Ishikawa (cell line): ENCODE measurements at regions not wholly inside any gene's neighbourhood (a gene's known extent, or its start where the extent isn't known, plus 50 kb on each side); places are given as distances from the start of the nearest gene placed in this dataset.

Experiments used
- CEBPB ChIP-seq: IDR thresholded peaks from 2 replicates; pipeline ENCODE4 v1.6.1; 2012
- EGR1 ChIP-seq: IDR thresholded peaks from 2 replicates; pipeline ENCODE4 v1.6.1; 2012
- EP300 ChIP-seq: IDR thresholded peaks from 2 replicates; pipeline ENCODE4 v1.6.1; 2012; ENCODE audit warnings: borderline replicate concordance
- RAD21 ChIP-seq: IDR thresholded peaks from 2 replicates; pipeline ENCODE4 v1.6.1; 2012; ENCODE audit warnings: low read depth
- TAF1 ChIP-seq: IDR thresholded peaks from 2 replicates; pipeline ENCODE4 v1.6.1; 2012; ENCODE audit warnings: low read depth, mild to moderate bottlenecking
- TCF12 ChIP-seq: IDR thresholded peaks from 2 replicates; pipeline ENCODE4 v1.6.1; 2012; ENCODE audit warnings: low read depth
- TEAD4 ChIP-seq: IDR thresholded peaks from 2 replicates; pipeline ENCODE4 v1.6.1; 2012
- YY1 ChIP-seq: IDR thresholded peaks from 2 replicates; pipeline ENCODE4 v1.6.1; 2012; ENCODE audit warnings: low read depth
- ZBTB7A ChIP-seq: IDR thresholded peaks from 2 replicates; pipeline ENCODE4 v1.6.1; 2012; ENCODE audit warnings: low read depth
- TF ChIP-seq, protein P1 (sequence below): IDR thresholded peaks from 2 replicates; pipeline ENCODE4 v1.6.1; 2012
- TF ChIP-seq, protein P2 (sequence below): IDR thresholded peaks from 2 replicates; pipeline ENCODE4 v1.6.1; 2012; ENCODE audit warnings: low read depth, mild to moderate bottlenecking
- TF ChIP-seq, protein P3 (sequence below): IDR thresholded peaks from 2 replicates; pipeline ENCODE4 v1.6.1; 2012

DNA sequence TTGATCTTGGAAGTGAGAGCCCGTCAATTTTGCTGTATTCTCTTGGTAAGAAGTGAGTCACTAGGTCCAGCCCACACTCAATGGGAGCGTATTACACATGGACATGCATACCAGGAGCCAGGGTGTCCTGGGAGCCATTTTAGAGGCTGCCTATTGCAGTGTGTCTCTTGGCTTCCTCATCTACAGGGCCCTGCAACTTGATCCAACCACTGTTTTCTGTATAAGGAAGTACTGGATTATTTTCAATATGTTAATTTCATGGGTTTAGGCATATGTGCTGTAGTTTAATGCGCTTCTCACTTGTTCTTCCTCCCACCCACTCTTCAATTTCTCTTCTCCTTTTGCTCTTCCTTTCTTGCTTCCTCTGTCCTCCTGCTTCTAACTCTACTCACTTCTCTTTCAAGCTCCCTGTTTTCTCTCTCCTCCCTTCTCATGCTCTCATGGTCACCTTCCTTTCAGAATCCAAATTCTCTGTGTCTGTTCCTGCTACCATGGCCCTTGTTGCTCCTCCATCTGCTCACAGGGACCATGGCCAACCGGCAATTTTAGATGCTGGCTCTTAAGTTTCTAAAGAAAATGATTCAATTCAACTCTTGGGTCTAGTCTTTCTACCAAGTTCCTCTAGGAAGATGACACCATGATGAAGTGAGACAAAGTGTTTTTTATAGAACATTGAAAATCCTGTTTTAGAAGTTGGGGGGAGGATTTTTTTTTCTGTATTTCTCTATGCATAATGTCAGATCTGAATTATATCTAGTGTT, 152.0 kb upstream of the ZEB2 start:
- no peak for TF ChIP-seq TAF1
- TF ChIP-seq TCF12 = no peak
- no peak for TF ChIP-seq YY1
- no peak for TF ChIP-seq EP300
- TF ChIP-seq, protein P1, sequence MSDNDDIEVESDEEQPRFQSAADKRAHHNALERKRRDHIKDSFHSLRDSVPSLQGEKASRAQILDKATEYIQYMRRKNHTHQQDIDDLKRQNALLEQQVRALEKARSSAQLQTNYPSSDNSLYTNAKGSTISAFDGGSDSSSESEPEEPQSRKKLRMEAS = no peak
- TF ChIP-seq, protein P2, sequence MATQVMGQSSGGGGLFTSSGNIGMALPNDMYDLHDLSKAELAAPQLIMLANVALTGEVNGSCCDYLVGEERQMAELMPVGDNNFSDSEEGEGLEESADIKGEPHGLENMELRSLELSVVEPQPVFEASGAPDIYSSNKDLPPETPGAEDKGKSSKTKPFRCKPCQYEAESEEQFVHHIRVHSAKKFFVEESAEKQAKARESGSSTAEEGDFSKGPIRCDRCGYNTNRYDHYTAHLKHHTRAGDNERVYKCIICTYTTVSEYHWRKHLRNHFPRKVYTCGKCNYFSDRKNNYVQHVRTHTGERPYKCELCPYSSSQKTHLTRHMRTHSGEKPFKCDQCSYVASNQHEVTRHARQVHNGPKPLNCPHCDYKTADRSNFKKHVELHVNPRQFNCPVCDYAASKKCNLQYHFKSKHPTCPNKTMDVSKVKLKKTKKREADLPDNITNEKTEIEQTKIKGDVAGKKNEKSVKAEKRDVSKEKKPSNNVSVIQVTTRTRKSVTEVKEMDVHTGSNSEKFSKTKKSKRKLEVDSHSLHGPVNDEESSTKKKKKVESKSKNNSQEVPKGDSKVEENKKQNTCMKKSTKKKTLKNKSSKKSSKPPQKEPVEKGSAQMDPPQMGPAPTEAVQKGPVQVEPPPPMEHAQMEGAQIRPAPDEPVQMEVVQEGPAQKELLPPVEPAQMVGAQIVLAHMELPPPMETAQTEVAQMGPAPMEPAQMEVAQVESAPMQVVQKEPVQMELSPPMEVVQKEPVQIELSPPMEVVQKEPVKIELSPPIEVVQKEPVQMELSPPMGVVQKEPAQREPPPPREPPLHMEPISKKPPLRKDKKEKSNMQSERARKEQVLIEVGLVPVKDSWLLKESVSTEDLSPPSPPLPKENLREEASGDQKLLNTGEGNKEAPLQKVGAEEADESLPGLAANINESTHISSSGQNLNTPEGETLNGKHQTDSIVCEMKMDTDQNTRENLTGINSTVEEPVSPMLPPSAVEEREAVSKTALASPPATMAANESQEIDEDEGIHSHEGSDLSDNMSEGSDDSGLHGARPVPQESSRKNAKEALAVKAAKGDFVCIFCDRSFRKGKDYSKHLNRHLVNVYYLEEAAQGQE = no peak
- TF ChIP-seq EGR1 = no peak
- TF ChIP-seq RAD21 = no peak
- no peak for TF ChIP-seq CEBPB
- TF ChIP-seq, protein P3, sequence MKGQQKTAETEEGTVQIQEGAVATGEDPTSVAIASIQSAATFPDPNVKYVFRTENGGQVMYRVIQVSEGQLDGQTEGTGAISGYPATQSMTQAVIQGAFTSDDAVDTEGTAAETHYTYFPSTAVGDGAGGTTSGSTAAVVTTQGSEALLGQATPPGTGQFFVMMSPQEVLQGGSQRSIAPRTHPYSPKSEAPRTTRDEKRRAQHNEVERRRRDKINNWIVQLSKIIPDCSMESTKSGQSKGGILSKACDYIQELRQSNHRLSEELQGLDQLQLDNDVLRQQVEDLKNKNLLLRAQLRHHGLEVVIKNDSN = no peak
- TF ChIP-seq ZBTB7A = no peak
- TF ChIP-seq TEAD4 = no peak
